ENCODE measurements at regions not wholly inside any gene's neighbourhood (a gene's known extent, or its start where the extent isn't known, plus 50 kb on each side); places are given as distances from the start of the nearest gene placed in this dataset.
A peak's percentile ranks its signal among the peaks of the same experiment; 100 is the strongest.

DNA sequence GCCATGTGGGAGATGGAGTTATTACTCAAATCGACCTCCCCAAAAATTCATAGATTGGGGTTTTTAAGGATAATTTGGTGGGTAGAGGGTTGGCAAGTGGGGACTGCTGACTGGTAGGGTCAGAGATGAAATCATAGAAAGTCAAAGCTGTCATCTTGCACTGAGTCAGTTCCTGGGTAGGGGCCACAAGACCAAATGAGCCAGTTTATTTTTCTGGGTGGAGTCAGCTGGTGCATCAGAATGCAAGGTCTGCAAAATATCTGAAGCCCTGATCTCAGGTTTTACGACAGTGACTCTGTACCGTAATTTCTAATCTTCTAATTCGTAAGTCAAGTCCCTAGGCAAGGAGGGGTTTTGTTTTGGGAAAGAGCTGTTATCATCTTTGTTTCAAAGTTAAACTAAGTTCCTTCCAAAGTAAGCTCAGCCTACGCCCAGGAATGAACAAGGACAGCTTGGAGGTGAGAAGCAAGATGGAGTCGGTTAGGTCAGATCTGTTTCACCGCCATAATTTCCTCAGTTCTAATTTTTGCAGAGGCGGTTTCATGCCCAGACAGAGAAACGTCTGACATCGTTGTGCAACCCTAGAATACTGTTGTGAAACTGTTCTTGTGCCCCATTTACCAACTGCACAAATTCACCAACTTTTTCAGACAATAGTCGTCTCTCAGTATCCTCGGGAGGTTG is 104.5 kb upstream of the SFSWAP start (continued):
- no peak for TF ChIP-seq RBM22 (IDR thresholded peaks at IDR 0.05; ENCODE audit: low read depth, low read length, poor library complexity, severe bottlenecking)
- TF ChIP-seq FOXK2 (conservative IDR thresholded peaks at IDR 0.05 in 1 of 2, IDR thresholded peaks at IDR 0.05 in 1 of 2; ENCODE audit: low read depth in 2 of 2), result no peak
- TF ChIP-seq, protein P1, sequence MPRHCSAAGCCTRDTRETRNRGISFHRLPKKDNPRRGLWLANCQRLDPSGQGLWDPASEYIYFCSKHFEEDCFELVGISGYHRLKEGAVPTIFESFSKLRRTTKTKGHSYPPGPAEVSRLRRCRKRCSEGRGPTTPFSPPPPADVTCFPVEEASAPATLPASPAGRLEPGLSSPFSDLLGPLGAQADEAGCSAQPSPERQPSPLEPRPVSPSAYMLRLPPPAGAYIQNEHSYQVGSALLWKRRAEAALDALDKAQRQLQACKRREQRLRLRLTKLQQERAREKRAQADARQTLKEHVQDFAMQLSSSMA (CRISPR knock-in tag; IDR thresholded peaks at IDR 0.05), result 0 out of 2 replicates have a peak, but pooled peaks have one; percentile 49
- peak; percentile 84 for TF ChIP-seq ZNF561 (CRISPR knock-in tag; conservative IDR thresholded peaks at IDR 0.05)
- TF ChIP-seq, protein P2, sequence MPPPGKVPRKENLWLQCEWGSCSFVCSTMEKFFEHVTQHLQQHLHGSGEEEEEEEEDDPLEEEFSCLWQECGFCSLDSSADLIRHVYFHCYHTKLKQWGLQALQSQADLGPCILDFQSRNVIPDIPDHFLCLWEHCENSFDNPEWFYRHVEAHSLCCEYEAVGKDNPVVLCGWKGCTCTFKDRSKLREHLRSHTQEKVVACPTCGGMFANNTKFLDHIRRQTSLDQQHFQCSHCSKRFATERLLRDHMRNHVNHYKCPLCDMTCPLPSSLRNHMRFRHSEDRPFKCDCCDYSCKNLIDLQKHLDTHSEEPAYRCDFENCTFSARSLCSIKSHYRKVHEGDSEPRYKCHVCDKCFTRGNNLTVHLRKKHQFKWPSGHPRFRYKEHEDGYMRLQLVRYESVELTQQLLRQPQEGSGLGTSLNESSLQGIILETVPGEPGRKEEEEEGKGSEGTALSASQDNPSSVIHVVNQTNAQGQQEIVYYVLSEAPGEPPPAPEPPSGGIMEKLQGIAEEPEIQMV (tag; conservative IDR thresholded peaks at IDR 0.05; ENCODE audit: low read depth), result peak; percentile 83
- no peak for TF ChIP-seq STAT6 (CRISPR knock-in tag; IDR thresholded peaks at IDR 0.05)
- TF ChIP-seq RHOXF2B (CRISPR knock-in tag; conservative IDR thresholded peaks at IDR 0.05), result peak; percentile 59; the same call in 1 of the 2 replicates
- TF ChIP-seq, protein P3, sequence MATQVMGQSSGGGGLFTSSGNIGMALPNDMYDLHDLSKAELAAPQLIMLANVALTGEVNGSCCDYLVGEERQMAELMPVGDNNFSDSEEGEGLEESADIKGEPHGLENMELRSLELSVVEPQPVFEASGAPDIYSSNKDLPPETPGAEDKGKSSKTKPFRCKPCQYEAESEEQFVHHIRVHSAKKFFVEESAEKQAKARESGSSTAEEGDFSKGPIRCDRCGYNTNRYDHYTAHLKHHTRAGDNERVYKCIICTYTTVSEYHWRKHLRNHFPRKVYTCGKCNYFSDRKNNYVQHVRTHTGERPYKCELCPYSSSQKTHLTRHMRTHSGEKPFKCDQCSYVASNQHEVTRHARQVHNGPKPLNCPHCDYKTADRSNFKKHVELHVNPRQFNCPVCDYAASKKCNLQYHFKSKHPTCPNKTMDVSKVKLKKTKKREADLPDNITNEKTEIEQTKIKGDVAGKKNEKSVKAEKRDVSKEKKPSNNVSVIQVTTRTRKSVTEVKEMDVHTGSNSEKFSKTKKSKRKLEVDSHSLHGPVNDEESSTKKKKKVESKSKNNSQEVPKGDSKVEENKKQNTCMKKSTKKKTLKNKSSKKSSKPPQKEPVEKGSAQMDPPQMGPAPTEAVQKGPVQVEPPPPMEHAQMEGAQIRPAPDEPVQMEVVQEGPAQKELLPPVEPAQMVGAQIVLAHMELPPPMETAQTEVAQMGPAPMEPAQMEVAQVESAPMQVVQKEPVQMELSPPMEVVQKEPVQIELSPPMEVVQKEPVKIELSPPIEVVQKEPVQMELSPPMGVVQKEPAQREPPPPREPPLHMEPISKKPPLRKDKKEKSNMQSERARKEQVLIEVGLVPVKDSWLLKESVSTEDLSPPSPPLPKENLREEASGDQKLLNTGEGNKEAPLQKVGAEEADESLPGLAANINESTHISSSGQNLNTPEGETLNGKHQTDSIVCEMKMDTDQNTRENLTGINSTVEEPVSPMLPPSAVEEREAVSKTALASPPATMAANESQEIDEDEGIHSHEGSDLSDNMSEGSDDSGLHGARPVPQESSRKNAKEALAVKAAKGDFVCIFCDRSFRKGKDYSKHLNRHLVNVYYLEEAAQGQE (IDR thresholded peaks at IDR 0.05; ENCODE audit: borderline replicate concordance), result no peak
- TF ChIP-seq, protein P3 (CRISPR knock-in tag; IDR thresholded peaks at IDR 0.05; ENCODE audit: low read depth), result peak; percentile 63; the same call in 1 of the 2 replicates
- TF ChIP-seq NR2C1 (IDR thresholded peaks at IDR 0.05), result no peak
- TF ChIP-seq NR2C1 (tag; IDR thresholded peaks at IDR 0.05), result peak; percentile 93
- no peak for TF ChIP-seq NELFE (IDR thresholded peaks at IDR 0.05; ENCODE audit: insufficient read depth, insufficient read length)
- TF ChIP-seq ZBTB2 (IDR thresholded peaks at IDR 0.05), result no peak
